CD1c-positive myeloid dendritic cell (primary cell): ENCODE measurements at regions not wholly inside any gene's neighbourhood (a gene's known extent, or its start where the extent isn't known, plus 50 kb on each side); places are given as distances from the start of the nearest gene placed in this dataset.

Experiments
- DNase-seq: peaks from one replicate; pipeline ENCODE4 v3.0.0-alpha.2; 2016; ENCODE audit errors: extremely low spot score

DNA sequence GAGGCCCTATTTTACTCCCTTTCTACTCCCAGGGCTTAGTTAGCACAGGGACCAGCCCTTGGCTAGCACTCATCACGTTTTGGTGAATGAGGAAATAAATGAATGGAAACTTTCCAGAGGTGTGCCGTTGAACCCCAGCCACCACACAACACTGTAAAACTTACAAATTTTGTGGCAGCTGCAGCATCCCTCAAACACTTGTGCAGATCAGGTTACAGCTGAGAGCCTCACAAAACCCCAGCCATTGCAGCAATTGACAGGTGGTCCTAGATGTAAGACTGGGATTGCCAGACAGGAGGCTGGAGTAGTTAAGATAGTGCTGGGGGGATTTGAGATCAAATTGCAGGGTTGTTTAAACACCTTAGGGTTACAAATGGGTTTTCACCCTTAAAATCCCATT is 482.2 kb upstream of the KIF2A start:
- DNase-seq: no peak

- DNase-seq: no peak
Measured at GRCh38 chr5:61824396-61824795, 481.6 kb upstream of the KIF2A start.

DNA sequence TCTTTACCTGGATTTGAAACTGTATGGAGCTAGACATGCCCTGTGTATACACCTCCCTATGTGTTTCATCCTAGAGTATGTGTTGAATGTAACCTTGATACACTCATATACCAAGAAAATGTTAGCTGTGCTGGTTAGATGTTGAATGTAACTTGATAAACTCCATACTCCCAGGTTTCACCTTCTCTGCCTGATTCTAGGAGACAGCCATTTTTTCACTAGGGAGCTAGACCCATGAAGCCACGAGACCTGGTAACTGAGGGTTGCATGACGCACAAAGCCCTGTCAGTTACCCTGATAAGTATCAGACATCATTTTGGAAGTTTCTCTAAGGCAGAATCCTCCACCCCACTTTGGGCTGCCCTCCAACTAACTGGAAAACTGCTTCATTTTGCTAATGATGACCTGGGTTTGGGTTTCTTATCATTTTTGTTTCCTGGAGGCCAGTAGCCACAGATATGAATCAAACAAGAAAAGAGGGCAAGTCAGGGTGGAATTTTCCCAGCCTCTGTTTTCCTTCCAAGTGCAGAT is 478.5 kb upstream of the KIF2A start:
- no peak for DNase-seq

DNA sequence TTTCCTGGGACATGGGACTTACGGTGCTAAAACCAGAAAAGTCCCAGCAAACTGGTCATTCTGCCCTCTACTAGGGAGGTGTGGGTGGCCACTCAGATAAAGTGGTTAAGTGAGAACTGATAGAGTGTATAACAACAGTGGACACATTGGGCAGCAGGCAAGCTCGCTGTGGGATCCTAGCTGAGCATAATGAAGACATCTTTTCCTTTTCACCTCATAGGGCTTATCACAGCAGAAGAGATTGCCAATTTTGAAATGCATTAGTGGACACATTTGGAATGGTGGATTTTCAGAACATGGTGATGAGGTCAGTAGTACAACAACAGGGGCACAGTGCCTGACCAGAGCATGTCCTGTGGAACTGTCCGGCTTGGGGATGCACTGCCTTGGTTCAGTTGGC is 477.1 kb upstream of the KIF2A start:
- DNase-seq: no peak

GRCh38 chr5:61831736-61832135 is 474.3 kb upstream of the KIF2A start:
- DNase-seq: no peak

- no peak for DNase-seq
Measured at GRCh38 chr5:61837788-61838187, 468.2 kb upstream of the KIF2A start.

DNA sequence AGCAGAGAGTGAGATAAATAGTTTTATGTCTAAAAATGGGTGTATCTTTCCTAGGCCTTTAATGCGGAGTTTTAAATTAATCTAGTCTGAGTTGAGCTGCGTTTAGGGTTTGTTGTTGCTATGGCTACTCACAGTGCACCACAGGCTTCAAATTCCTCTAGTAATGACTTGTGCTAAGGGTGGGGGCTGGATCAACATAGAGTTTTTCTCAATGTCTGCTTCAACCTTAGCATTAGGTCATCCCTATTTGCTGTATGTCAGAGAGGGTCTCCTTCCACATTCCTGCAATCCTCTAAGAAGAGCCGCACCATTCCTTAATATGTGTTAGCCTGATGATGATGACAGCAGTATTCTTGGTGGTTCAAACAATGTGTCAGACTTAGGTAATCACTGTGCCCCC is 465.6 kb upstream of the KIF2A start:
- no peak for DNase-seq

- no peak for DNase-seq
Measured at GRCh38 chr5:61842840-61843239, 463.2 kb upstream of the KIF2A start.

- no peak for DNase-seq
Measured at GRCh38 chr5:61850696-61851095, 455.3 kb upstream of the KIF2A start.

GRCh38 chr5:61854531-61854930 is 451.5 kb upstream of the KIF2A start:
- no peak for DNase-seq

- no peak for DNase-seq
Measured at GRCh38 chr5:61860978-61861377, 445.0 kb upstream of the KIF2A start.

DNA sequence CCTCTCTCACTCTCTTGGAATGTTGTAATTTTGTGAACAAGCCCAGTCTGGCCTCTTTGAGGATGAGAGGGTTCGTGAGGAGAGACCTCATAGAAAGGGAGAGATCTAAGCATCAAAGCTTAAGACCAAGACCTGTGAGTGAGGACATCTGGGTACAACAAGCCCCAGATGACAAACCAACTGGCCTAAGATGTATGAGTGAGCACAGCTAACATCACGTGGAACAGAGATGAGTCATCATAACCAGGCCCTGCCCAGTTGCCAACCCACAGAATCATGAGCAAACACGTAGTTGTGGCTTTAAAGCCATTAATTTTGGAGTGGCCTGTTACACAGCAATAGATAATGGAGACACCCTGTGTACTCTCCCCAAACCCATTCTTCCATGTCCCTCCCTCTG is 439.1 kb upstream of the KIF2A start:
- DNase-seq: no peak

DNA sequence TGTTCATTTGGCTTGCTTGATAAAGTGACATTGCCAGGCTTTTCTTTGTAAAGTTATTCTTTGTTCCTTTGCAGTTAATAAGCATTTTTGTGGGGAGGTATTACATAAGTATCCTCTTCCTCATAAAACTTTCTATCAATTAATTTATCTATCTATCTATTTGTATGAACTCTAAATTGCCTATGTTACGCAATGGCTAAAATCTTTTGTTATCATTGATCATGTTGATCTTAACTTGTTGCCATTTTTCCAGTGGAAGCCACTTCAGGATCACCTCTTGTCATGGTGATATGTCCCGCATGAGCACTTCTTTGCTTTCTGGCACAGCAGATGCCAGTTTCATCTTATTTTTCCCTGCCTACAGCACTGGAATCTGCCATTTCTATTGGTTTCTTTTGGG is 436.7 kb upstream of the KIF2A start:
- DNase-seq: no peak

DNA sequence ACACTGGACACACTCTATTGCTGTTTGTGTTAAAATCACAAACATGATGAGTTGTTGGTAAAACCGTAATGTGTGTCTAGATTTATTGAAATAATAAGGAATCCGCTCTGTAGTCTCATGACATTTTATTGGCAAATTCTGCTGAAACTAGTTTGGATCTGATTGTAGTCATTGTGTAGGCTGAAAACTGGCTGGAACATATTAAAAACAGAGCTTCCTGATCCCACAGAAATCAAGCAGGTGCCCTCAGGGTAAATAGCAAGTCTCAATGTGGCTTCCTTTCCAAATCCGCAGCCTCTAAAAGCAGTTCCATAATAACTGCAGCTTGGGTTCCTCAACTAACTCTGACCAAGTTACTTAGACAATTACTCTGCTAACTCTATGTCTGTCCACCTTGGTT is 427.5 kb upstream of the KIF2A start:
- DNase-seq: no peak

- DNase-seq: no peak
Measured at GRCh38 chr5:61881821-61882487, 424.1 kb upstream of the KIF2A start.

GRCh38 chr5:61882901-61883500 is 423.0 kb upstream of the KIF2A start:
- DNase-seq: no peak

DNA sequence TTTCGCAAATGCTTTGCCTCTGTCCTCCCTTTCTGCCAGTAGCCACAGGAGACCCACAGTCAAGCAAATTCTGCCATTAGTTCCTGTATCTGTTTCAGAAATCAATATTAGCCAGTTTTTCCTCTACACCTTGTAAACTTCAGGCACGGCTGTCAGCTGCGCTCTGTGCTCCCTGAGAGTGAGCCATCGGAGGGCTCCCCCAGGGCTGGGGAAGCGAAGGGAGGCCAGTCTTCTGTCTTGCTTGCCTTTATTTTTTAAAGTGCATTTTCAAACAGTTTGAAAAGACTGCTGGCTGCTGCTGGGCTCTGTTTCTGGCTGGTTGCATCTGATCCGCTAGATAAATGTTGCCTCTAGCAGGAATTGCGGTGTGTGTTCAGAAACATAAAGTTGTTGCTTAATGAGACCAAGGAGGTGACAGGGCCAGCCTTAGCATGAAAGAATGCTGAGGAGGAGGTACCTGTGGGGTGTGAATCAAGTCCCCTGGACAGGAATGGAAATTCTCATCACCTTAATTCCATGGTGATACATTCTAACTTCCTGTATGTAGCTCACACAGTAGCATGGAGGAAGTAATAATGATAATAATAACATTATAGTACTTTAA is 421.7 kb upstream of the KIF2A start:
- no peak for DNase-seq

DNA sequence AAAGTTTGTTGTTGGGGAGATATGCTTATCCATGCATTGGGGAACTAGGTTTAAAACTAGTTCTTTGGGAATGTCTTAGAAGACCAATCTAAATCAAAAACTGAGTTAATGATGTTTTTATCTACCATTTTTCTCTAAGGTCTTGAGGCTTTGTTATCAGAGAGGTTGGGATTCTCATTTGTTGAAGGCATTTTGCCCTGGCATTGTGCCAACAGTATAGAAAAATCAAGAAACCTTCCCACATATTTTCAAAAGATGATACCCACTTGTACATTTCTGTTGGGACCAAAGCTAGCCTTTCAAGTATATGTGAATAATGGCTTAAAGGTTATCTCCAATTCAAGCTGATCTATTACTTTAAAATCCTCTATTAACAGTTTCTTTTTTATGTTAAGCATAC is 419.8 kb upstream of the KIF2A start:
- no peak for DNase-seq

GRCh38 chr5:61887271-61887670 is 418.7 kb upstream of the KIF2A start:
- DNase-seq: no peak

GRCh38 chr5:61894046-61894445 is 412.0 kb upstream of the KIF2A start:
- DNase-seq: no peak

GRCh38 chr5:61896811-61897210 is 409.2 kb upstream of the KIF2A start:
- DNase-seq: no peak

DNA sequence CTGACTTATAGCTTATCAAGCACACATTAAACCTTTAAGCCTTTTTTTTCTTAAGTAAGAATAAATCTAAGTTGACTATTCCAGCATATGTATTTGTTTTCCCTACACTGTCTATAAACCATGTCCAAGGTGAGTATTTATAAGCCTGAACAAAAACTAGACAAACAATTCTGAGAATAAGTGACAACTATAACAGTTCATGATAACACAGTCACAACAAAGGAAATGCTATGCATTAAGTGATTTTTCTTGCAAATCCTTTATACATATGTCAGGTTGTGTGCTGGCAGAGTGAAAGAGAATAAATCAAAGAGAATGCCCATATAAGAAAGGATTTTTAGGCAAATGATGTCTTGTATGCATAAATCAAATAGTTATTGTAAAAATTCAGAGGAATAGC is 408.8 kb upstream of the KIF2A start:
- DNase-seq: no peak

GRCh38 chr5:61901997-61902396 is 404.0 kb upstream of the KIF2A start:
- no peak for DNase-seq
